ENCODE measurements at regions not wholly inside any gene's neighbourhood (a gene's known extent, or its start where the extent isn't known, plus 50 kb on each side); places are given as distances from the start of the nearest gene placed in this dataset.

DNA sequence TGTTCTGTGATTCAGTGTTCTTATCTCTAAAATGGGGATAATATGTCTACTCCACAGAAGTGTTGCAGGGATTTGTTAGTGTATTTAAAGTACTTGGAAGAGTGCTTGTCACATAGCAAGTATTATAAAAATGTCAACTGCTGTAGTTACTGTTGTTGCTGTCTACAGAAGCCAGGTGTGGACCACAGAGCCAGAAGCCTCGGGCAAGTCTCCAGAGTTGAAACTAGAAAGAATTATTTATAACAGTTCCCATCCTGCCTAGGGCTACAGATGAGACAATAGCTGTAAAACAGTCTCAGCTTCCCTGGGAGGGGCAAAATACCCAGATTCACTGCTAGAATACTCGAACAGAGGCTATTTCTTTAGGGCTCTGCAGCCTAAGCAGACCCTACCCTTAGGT is 55.4 kb upstream of the FUT8 start:
- Histone ChIP-seq H3K27me3 (replicated peaks; ENCODE audit: insufficient read depth) (no peaks in the 10 kb centered on the region), H3K27ac (no peak overlapping the region), H3K4me1 (ENCODE audit: control insufficient read depth in 1 of 2, low read depth in 2 of 2) (no peaks in the 10 kb centered on the region), H3K9me3 (no peaks in the 10 kb centered on the region), H3K4me3 (no peak overlapping the region), H3K36me3 (no peaks in the 10 kb centered on the region)
- TF ChIP-seq, protein P1, sequence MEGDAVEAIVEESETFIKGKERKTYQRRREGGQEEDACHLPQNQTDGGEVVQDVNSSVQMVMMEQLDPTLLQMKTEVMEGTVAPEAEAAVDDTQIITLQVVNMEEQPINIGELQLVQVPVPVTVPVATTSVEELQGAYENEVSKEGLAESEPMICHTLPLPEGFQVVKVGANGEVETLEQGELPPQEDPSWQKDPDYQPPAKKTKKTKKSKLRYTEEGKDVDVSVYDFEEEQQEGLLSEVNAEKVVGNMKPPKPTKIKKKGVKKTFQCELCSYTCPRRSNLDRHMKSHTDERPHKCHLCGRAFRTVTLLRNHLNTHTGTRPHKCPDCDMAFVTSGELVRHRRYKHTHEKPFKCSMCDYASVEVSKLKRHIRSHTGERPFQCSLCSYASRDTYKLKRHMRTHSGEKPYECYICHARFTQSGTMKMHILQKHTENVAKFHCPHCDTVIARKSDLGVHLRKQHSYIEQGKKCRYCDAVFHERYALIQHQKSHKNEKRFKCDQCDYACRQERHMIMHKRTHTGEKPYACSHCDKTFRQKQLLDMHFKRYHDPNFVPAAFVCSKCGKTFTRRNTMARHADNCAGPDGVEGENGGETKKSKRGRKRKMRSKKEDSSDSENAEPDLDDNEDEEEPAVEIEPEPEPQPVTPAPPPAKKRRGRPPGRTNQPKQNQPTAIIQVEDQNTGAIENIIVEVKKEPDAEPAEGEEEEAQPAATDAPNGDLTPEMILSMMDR (IDR thresholded peaks at IDR 0.05) = no peak
- DNase-seq (ENCODE audit: low spot score) (no peak), ATAC-seq (ENCODE audit: insufficient number of reproducible peaks, low FRiP score, low read depth) (no peak)

DNA sequence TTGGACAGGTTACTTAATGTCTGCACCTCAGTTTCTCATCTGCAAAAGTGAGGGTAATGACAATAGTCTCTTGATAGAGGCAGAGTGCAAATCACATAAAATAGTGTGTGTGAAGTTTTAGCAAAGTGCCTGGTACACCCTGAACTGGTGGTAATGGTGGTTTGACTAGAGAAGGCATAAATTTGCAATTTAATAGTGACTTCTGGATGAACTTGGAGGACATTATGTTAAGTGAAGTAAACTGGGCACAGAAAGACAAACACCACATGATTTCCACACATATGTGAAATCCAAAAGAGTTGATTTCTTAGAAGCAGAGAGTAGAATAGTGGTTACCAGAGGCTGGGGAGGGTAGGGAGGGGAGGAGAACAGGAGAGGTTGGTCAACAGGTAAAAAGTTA is 54.8 kb upstream of the FUT8 start:
- no peak overlapping the region for H3K4me3 ChIP-seq
- TF ChIP-seq, protein P1 (IDR thresholded peaks at IDR 0.05) = no peak
- no peak for ATAC-seq (ENCODE audit: insufficient number of reproducible peaks, low FRiP score, low read depth)

DNA sequence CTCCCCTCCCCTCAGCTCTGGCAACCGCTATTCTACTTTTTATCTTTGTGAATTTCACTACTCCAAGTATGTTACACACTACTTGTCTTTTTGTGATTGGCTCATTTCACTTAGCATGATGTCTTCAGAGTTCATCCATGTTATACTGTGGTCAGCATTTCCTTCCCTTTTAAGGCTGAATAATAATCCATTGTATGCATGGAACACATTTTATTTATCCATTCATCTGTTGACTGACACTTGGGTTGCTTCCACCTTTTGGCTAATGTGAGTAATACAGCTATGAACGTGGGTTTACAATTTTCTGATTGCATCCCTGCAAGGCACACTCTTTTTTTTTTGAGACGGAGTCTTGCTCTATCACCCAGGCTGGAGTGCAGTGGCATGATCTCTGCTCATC is 53.0 kb upstream of the FUT8 start:
- Histone ChIP-seq H3K36me3 (no peaks in the 10 kb centered on the region), H3K4me1 (ENCODE audit: control insufficient read depth in 1 of 2, low read depth in 2 of 2) (no peaks in the 10 kb centered on the region), H3K9me3 (no peaks in the 10 kb centered on the region), H3K4me3 (no peak overlapping the region), H3K27ac (no peak overlapping the region), H3K27me3 (replicated peaks; ENCODE audit: insufficient read depth) (no peaks in the 10 kb centered on the region)
- DNase-seq (ENCODE audit: low spot score) (no peak), ATAC-seq (ENCODE audit: insufficient number of reproducible peaks, low FRiP score, low read depth) (no peak)
- TF ChIP-seq, protein P1 (IDR thresholded peaks at IDR 0.05) = no peak

More for the DNA sequence above, 54.8 kb upstream of the FUT8 start:
- H3K9me3 ChIP-seq = no peaks in the 10 kb centered on the region
- no peaks in the 10 kb centered on the region for H3K27me3 ChIP-seq (replicated peaks; ENCODE audit: insufficient read depth)
- no peaks in the 10 kb centered on the region for H3K36me3 ChIP-seq
- H3K27ac ChIP-seq = no peak overlapping the region
- no peaks in the 10 kb centered on the region for H3K4me1 ChIP-seq (ENCODE audit: control insufficient read depth in 1 of 2, low read depth in 2 of 2)
- DNase-seq (ENCODE audit: low spot score) = no peak

DNA sequence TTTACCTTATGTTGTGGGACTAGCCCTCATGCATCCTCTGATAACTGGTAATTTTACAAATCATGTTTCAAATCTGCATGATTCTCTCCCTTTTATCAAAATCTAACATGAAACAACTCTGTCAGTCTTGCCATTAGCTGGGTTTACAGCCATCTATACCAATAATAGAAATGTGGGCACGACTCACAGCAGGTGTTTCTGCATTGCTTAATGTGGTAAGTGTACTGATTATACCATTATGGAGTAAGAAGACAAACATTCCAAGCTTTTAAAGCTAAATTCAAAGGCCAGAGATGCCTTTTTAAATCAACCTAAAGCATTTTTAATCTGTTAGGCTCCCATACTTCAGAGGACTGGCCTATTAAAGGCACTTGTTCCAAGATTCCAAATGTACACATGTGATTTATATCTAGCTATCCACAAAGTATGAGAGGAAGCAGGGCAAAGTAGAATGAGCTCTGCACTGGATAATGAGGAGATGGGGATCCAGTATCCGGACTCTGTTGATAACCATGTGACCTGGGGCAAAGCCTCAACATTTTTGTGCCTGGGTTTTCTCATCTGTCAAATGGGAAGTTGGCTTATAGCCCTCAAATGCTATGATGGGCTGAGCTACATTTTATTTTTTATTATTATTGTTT is 52.3 kb upstream of the FUT8 start:
- Histone ChIP-seq H3K4me3 (no peak overlapping the region), H3K9me3 (no peaks in the 10 kb centered on the region), H3K4me1 (ENCODE audit: control insufficient read depth in 1 of 2, low read depth in 2 of 2) (no peaks in the 10 kb centered on the region), H3K36me3 (no peaks in the 10 kb centered on the region), H3K27me3 (replicated peaks; ENCODE audit: insufficient read depth) (no peaks in the 10 kb centered on the region), H3K27ac (no peak overlapping the region)
- TF ChIP-seq, protein P1 (IDR thresholded peaks at IDR 0.05) = no peak
- ATAC-seq (ENCODE audit: insufficient number of reproducible peaks, low FRiP score, low read depth) (no peak), DNase-seq (ENCODE audit: low spot score) (no peak)

DNA sequence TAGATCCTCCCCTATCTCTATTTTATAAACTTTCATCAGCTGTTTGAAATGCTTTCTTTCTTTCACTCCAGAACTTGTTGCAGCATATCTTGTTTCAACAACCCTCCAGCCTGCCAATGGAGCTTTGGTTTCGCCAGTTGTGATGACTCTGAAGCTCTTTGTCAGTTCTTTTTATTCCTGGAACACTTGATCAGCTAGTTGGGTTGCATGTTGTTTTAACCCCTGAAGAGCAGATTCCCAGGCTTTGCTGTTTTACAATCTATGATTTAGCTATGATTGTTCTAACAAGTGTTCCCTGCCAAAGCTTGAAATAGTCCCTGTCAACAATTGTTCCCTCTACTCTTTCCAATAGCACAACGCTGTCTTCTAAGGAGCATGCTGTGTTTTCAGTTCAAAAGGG is 50.6 kb upstream of the FUT8 start:
- Histone ChIP-seq H3K4me3 (no peak overlapping the region), H3K27ac (no peak overlapping the region), H3K27me3 (replicated peaks; ENCODE audit: insufficient read depth) (no peaks in the 10 kb centered on the region), H3K36me3 (no peaks in the 10 kb centered on the region), H3K4me1 (ENCODE audit: control insufficient read depth in 1 of 2, low read depth in 2 of 2) (no peaks in the 10 kb centered on the region), H3K9me3 (no peaks in the 10 kb centered on the region)
- TF ChIP-seq, protein P1 (IDR thresholded peaks at IDR 0.05) = no peak
- ATAC-seq (ENCODE audit: insufficient number of reproducible peaks, low FRiP score, low read depth) (no peak), DNase-seq (ENCODE audit: low spot score) (no peak)
